Natural killer cell (primary cell): ENCODE measurements at regions not wholly inside any gene's neighbourhood (a gene's known extent, or its start where the extent isn't known, plus 50 kb on each side); places are given as distances from the start of the nearest gene placed in this dataset.

Source experiments
- ATAC-seq, 3 donors: fragments of 150-1000 bp in 2 of 3; fragments of 200-7000 bp in 1 of 3; cut with Tn5 transposase; 1 replicate in 1 of 3; 2 replicates in 2 of 3; pipeline ENCODE4 v1.10.0; 2021; ENCODE audit warnings: mild to moderate bottlenecking in 2 of 3, moderate library complexity in 2 of 3
- DNase-seq, 2 donors: peaks; one replicate each; pipeline versions ENCODE4 v3.0.0 to v3.0.0-alpha.2; 2013 to 2021; ENCODE audit warnings: mixed read lengths in 1 of 2
- H3K27ac ChIP-seq: one replicate; pipeline ENCODE4 v1.5.1; 2013; ENCODE audit warnings: mild to moderate bottlenecking, low read length
- H3K27me3 ChIP-seq: one replicate; pipeline ENCODE4 v1.6.1; 2013; ENCODE audit warnings: low read length; ENCODE audit not compliant: control insufficient read depth, insufficient read depth
- H3K36me3 ChIP-seq: one replicate; pipeline ENCODE4 v1.6.1; 2013; ENCODE audit warnings: low read length; ENCODE audit not compliant: control insufficient read depth, insufficient read depth
- H3K4me1 ChIP-seq: one replicate; pipeline ENCODE4 v1.6.1; 2013; ENCODE audit warnings: low read length; ENCODE audit not compliant: control insufficient read depth, insufficient read depth
- H3K4me3 ChIP-seq: one replicate; pipeline ENCODE4 v1.5.1; 2013; ENCODE audit warnings: low read length
- H3K9me3 ChIP-seq: one replicate; pipeline ENCODE4 v1.6.1; 2013; ENCODE audit warnings: low read length; ENCODE audit not compliant: control insufficient read depth, insufficient read depth
- H3K27ac Mint-ChIP-seq, 2 donors: one replicate each; pipeline ENCODE4 v1.8.0; 2022; ENCODE audit warnings: mild to moderate bottlenecking in 2 of 2, mixed read lengths in 2 of 2, moderate library complexity in 1 of 2
- H3K27me3 Mint-ChIP-seq, 2 donors: one replicate each; pipeline ENCODE4 v1.8.0; 2022; ENCODE audit warnings: low read depth in 2 of 2, mixed read lengths in 2 of 2
- H3K36me3 Mint-ChIP-seq: one replicate; pipeline ENCODE4 v1.8.0; 2022; ENCODE audit warnings: mixed read lengths
- H3K4me1 Mint-ChIP-seq, 2 donors: one replicate each; pipeline ENCODE4 v1.8.0; 2022; ENCODE audit warnings: mixed read lengths in 2 of 2
- H3K4me3 Mint-ChIP-seq: one replicate; pipeline ENCODE4 v1.8.0; 2022; ENCODE audit warnings: mild to moderate bottlenecking, moderate library complexity, mixed read lengths
- H3K9me3 Mint-ChIP-seq, 2 donors: one replicate each; pipeline ENCODE4 v1.8.0; 2022; ENCODE audit warnings: mixed read lengths in 2 of 2
- WGBS: methylation state at CpG from one replicate; pipeline ENCODE4 v1.1.7; 2013; ENCODE audit warnings: missing lambda C conversion rate; ENCODE audit not compliant: insufficient coverage; 5-methylcytosine and 5-hydroxymethylcytosine counted together
- intact Hi-C: fragments of 100-400 bp; cut with micrococcal nuclease; formaldehyde crosslinking; loops from one replicate; pipeline ENCODE4 v1.14.2; 2022
- TF ChIP-seq, protein P1 (sequence below): fragments of 200-600 bp; IDR thresholded peaks from one replicate; pipeline ENCODE4 v1.8.0; 2022; ENCODE audit warnings: antibody characterized with exemption

DNA sequence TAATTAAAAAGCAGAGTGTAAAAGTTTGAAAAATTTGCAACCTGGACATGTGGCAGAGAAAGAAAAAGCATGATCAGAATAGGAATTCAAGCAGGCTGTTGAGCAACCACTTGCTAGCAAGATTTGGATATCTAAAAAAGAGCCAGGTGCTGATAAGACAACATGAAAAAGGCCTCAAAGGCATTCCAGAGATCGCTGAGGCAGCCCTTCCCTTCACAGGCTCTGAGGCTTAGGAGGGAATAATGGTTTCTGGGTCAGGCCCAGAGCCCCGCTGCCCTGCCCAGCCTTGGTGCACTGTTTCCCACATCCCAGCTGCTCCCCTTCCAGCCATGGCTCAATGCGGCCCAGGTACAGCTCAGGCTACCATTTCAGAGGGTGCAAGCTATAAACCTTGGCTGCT, 64.1 kb upstream of the EEPD1 start:
- intact Hi-C loops: no loop called here
- 32% methylated on average over 3 of the region's 3 CpGs for WGBS
- Histone ChIP-seq H3K4me1 (no peaks in the 10 kb centered on the region), H3K9me3 (no peaks in the 10 kb centered on the region), H3K27ac (no peak overlapping the region), H3K36me3 (no peaks in the 10 kb centered on the region), H3K4me3 (no peak overlapping the region), H3K27me3 (no peaks in the 10 kb centered on the region)
- TF ChIP-seq, protein P1, sequence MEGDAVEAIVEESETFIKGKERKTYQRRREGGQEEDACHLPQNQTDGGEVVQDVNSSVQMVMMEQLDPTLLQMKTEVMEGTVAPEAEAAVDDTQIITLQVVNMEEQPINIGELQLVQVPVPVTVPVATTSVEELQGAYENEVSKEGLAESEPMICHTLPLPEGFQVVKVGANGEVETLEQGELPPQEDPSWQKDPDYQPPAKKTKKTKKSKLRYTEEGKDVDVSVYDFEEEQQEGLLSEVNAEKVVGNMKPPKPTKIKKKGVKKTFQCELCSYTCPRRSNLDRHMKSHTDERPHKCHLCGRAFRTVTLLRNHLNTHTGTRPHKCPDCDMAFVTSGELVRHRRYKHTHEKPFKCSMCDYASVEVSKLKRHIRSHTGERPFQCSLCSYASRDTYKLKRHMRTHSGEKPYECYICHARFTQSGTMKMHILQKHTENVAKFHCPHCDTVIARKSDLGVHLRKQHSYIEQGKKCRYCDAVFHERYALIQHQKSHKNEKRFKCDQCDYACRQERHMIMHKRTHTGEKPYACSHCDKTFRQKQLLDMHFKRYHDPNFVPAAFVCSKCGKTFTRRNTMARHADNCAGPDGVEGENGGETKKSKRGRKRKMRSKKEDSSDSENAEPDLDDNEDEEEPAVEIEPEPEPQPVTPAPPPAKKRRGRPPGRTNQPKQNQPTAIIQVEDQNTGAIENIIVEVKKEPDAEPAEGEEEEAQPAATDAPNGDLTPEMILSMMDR: no peak
- no peaks in the 10 kb centered on the region for H3K36me3 Mint-ChIP-seq
- no peak overlapping the region for H3K27ac Mint-ChIP-seq
- no peaks in the 10 kb centered on the region for H3K27me3 Mint-ChIP-seq
- ATAC-seq (no peak), DNase-seq (no peak)
- H3K4me1 Mint-ChIP-seq: no peaks in the 10 kb centered on the region
- H3K4me3 Mint-ChIP-seq: no peak overlapping the region
- H3K9me3 Mint-ChIP-seq: no peaks in the 10 kb centered on the region

DNA sequence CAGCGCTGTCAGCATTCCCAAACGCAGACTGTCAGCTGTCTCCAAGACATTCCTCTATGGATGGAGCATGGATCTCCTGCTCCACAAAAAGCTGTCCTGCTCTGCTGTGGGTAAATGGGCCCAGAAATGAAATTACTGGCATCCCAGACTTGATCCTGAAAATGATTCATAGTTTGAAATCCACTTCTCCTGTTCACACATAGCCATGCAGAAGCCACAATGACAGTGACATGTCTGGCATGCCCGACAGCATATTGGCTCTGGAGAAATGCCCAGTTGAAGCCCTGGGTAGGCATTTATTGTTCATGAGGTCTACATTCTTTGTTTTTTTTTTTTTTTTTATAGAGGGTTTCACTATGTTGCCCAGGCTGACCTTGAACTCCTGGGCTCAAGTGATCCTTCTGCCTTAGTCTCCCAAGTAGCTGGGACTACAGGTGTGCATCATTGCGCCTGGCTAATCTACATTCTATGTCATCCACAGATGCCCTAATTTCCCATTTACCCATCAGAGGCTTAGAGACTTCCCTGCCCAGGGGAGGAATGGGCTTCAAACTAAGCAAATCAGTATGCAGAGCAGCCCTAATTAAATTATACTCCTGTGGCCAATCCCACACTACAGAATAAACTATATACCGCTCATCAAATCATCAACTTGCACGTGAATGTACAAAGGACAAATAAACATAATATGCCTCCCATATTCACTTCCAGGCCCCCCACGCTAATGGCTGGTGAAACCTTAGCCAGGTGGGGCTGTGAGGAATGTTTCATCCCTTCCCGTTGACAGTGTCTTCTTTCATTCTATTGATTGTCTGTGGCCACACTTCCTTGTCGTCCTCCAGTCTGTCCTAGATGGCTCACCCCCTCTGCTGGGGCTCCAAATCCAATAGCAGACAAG, 61.8 kb upstream of the EEPD1 start:
- DNase-seq: no peak
- no peak for ATAC-seq
- Histone ChIP-seq H3K4me1 (no peaks in the 10 kb centered on the region), H3K27ac (no peak overlapping the region), H3K4me3 (no peak overlapping the region), H3K9me3 (no peaks in the 10 kb centered on the region), H3K27me3 (no peaks in the 10 kb centered on the region), H3K36me3 (no peaks in the 10 kb centered on the region)
- WGBS: 91% methylated on average over 9 of the region's 9 CpGs
- Mint-ChIP-seq H3K27me3 (peaks cover 0 to 4% of the 10 kb centered on the region in 2 donors), H3K36me3 (no peaks in the 10 kb centered on the region), H3K27ac (no peak overlapping the region), H3K9me3 (no peaks in the 10 kb centered on the region), H3K4me1 (no peaks in the 10 kb centered on the region), H3K4me3 (no peak overlapping the region)
- TF ChIP-seq, protein P1: no peak
- intact Hi-C loops: no loop called here

DNA sequence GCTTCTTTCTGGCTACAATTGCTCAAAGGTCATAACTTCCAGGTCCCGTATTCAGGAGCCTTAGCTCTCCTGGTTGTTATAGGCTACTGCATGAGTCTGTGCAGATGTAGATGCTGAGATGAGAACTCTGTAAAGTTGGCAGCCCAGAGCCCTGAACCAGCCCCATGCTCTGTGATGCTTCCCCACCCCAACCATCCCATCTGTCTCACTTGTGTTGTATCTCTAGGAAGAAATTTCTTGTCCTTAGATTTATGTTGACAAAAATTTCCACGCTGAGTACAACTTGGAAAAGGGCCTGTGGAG, 61.2 kb upstream of the EEPD1 start:
- Histone ChIP-seq H3K9me3 (no peaks in the 10 kb centered on the region), H3K27ac (no peak overlapping the region), H3K4me1 (no peaks in the 10 kb centered on the region), H3K27me3 (no peaks in the 10 kb centered on the region), H3K36me3 (no peaks in the 10 kb centered on the region), H3K4me3 (no peak overlapping the region)
- DNase-seq: no peak
- intact Hi-C loops: no loop called here
- no peak for ATAC-seq
- 91% methylated on average over 2 of the region's 2 CpGs for WGBS
- Mint-ChIP-seq H3K4me3 (no peak overlapping the region), H3K27me3 (peaks cover 0 to 4% of the 10 kb centered on the region in 2 donors), H3K9me3 (no peaks in the 10 kb centered on the region), H3K36me3 (no peaks in the 10 kb centered on the region), H3K4me1 (no peaks in the 10 kb centered on the region), H3K27ac (no peak overlapping the region)
- TF ChIP-seq, protein P1: no peak

DNA sequence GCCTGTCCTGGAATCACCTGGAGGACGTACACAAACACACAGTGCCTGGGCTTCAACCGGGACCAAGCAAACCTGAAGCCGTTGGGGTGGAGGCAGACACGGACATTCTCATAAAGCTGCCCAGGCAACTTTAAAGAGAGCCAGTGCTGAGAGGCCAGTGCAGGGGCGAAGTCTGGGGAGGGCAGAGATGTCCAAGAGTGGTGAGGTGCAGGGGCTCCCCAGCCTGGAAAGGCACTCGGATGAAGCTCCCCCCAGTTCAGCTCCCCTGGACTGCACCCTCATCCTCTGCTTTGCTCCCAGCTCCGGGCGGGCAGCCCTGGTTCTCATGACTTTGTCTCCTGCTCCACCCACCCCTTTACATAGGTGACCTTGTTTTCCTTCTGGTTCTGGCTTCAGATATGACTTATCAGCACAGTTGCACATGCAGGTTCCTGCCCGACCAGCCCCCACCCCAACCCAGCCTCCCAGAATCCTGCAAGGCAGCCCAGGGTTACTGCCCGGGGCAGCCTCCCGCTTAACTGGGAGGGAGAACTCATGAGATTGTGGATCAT, 60.8 kb upstream of the EEPD1 start:
- Mint-ChIP-seq H3K4me1 (no peaks in the 10 kb centered on the region), H3K36me3 (no peaks in the 10 kb centered on the region), H3K4me3 (no peak overlapping the region), H3K27me3 (peaks cover 0 to 4% of the 10 kb centered on the region in 2 donors), H3K27ac (no peak overlapping the region), H3K9me3 (no peaks in the 10 kb centered on the region)
- no peak overlapping the region for H3K27ac ChIP-seq
- ATAC-seq (no peak), DNase-seq (no peak)
- intact Hi-C loops: no loop called here
- H3K27me3 ChIP-seq: no peaks in the 10 kb centered on the region
- H3K4me1 ChIP-seq: no peaks in the 10 kb centered on the region
- no peaks in the 10 kb centered on the region for H3K9me3 ChIP-seq
- 90% methylated on average over 11 of the region's 11 CpGs for WGBS
- no peaks in the 10 kb centered on the region for H3K36me3 ChIP-seq
- TF ChIP-seq, protein P1: no peak
- no peak overlapping the region for H3K4me3 ChIP-seq
